Peyer's patch (tissue), 4 donors: ENCODE measurements at regions not wholly inside any gene's neighbourhood (a gene's known extent, or its start where the extent isn't known, plus 50 kb on each side); places are given as distances from the start of the nearest gene placed in this dataset.

Experiments used
- POLR2A ChIP-seq, 2 donors: fragments of 450-650 bp; IDR thresholded peaks; one replicate each; pipeline ENCODE4 v1.5.1; 2017; ENCODE audit warnings: antibody characterized with exemption in 2 of 2, mild to moderate bottlenecking in 2 of 2, moderate library complexity in 2 of 2
- TF ChIP-seq, protein P1 (sequence below), 6 experiments: fragments of 450-650 bp in 4 of 6; fragments of 200-600 bp in 2 of 6; sonication (generic) in 1 of 6; IDR thresholded peaks; one replicate each; pipeline ENCODE4 v1.5.1; 2017 to 2019; ENCODE audit warnings: antibody characterized with exemption in 6 of 6, mild to moderate bottlenecking in 3 of 6, moderate library complexity in 1 of 6

DNA sequence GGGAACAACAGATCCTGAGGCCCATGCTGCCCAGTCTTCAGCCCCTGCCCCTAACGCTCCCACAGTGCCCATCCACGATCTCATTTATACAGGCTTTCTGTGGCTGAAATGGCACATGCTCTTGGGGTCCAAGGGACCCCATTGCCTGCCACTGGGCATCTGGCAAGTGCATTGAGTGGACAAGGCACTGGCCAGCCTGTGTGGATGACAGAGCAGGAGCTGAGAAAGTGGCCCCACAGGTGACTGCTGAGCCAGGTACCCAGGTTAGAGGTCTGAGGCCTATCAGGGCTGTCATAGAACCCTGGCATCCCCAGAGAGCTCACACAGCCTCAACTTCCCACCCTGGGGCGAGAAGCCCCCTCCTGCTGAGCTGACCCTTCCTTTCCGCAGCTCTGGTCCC lies 86.0 kb upstream of the NXT1 start:
- TF ChIP-seq, protein P1, sequence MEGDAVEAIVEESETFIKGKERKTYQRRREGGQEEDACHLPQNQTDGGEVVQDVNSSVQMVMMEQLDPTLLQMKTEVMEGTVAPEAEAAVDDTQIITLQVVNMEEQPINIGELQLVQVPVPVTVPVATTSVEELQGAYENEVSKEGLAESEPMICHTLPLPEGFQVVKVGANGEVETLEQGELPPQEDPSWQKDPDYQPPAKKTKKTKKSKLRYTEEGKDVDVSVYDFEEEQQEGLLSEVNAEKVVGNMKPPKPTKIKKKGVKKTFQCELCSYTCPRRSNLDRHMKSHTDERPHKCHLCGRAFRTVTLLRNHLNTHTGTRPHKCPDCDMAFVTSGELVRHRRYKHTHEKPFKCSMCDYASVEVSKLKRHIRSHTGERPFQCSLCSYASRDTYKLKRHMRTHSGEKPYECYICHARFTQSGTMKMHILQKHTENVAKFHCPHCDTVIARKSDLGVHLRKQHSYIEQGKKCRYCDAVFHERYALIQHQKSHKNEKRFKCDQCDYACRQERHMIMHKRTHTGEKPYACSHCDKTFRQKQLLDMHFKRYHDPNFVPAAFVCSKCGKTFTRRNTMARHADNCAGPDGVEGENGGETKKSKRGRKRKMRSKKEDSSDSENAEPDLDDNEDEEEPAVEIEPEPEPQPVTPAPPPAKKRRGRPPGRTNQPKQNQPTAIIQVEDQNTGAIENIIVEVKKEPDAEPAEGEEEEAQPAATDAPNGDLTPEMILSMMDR (IDR thresholded peaks at IDR 0.05), result no peak
- no peak for TF ChIP-seq POLR2A (IDR thresholded peaks at IDR 0.05)
